MCF 10A (cell line): ENCODE measurements at regions not wholly inside any gene's neighbourhood (a gene's known extent, or its start where the extent isn't known, plus 50 kb on each side); places are given as distances from the start of the nearest gene placed in this dataset.
"Not testable (repeated sequence)": the region's sequence is repeated elsewhere in the genome, so short reads cannot be mapped to it uniquely, and the experiment has no call there.

Experiments
- BruUV-seq: library from RNA; stranded (reverse); fragments of 400-500 nt; replicated peaks from 2 replicates; lab custom pipeline; 2021; lab: Mats Ljungman, UMichigan
- CTCF ChIA-PET: fragments of 300-600 bp; sonication (Branson Sonifier 250); formaldehyde crosslinking; extraction: SDS; loops from one replicate; lab custom pipeline; 2021; ENCODE audit warnings: antibody characterized with exemption, inconsistent platforms; lab: Yijun Ruan, JAX
- POLR2A ChIA-PET: fragments of 300-600, 350-650 bp; sonication (Branson Sonifier 250); formaldehyde crosslinking; extraction: SDS; loops from one replicate; lab custom pipeline; 2020; ENCODE audit warnings: antibody characterized with exemption, inconsistent platforms; lab: Yijun Ruan, JAX
- DNase-seq: peaks from one replicate; pipeline ENCODE4 v3.0.0-alpha.2; 2018; ENCODE audit not compliant: unreplicated experiment
- H3K27ac Mint-ChIP-seq: one replicate; pipeline ENCODE4 v1.8.0; 2022; ENCODE audit warnings: mild to moderate bottlenecking, low read depth, mixed read lengths; ENCODE audit not compliant: unreplicated experiment
- H3K27me3 Mint-ChIP-seq: one replicate; pipeline ENCODE4 v1.8.0; 2022; ENCODE audit warnings: mixed read lengths; ENCODE audit not compliant: insufficient read depth, unreplicated experiment
- H3K36me3 Mint-ChIP-seq: one replicate; pipeline ENCODE4 v1.8.0; 2022; ENCODE audit warnings: mild to moderate bottlenecking, moderate library complexity, mixed read lengths; ENCODE audit not compliant: insufficient read depth, unreplicated experiment
- H3K4me1 Mint-ChIP-seq: one replicate; pipeline ENCODE4 v1.8.0; 2022; ENCODE audit warnings: mixed read lengths; ENCODE audit not compliant: insufficient read depth, unreplicated experiment
- H3K4me3 Mint-ChIP-seq: one replicate; pipeline ENCODE4 v1.8.0; 2022; ENCODE audit warnings: mild to moderate bottlenecking, moderate library complexity, mixed read lengths; ENCODE audit not compliant: unreplicated experiment
- H3K9me3 Mint-ChIP-seq: one replicate; pipeline ENCODE4 v1.8.0; 2022; ENCODE audit warnings: mixed read lengths; ENCODE audit not compliant: unreplicated experiment
- CTCF ChIP-seq: fragments of 200-600 bp; IDR thresholded peaks from one replicate; pipeline ENCODE4 v1.8.0; 2022; ENCODE audit warnings: antibody characterized with exemption, mild to moderate bottlenecking; ENCODE audit not compliant: unreplicated experiment
- intact Hi-C: fragments of 100-400 bp; cut with micrococcal nuclease; formaldehyde crosslinking; loops from 2 replicates; pipeline ENCODE4 v1.14.1; 2022

DNA sequence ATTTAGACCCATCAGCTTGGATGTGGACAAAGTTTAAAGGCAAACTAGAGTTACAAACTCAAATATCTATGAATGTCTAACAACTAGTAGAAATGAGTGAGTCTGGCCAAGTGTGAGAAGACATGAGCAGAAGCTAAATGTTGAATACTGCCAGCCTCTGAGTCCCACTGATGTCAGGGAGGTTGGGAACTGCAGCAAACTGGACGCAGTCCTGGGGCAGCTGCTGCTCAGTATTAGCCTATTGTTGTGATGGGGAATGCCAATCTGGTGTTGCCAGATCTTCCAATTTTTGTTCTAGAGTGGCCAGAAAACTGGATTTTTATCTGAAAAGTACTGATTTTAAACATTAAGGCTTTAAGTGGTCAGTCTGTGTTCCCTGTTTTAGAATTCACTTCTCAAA, 770.4 kb upstream of the STXBP6 start:
- H3K9me3 Mint-ChIP-seq = peaks cover 38% of the 10 kb centered on the region
- no peak for TF ChIP-seq CTCF

DNA sequence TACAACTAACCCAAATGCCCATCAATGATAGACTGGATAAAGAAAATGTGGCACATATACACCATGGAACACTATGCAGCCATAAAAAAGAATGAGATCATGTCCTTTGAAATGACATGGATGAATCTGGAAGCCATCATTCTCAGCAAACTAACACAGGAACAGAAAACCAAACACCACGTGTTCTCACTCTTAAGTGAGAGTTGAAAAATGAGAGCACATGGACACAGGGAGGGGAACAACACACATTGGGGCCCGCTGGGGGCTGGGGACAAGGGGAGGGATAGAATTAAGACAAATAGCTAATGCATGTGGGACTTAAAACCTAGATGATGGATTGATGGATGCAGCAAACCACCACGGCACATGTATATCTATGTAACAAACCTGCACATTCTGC, 764.7 kb upstream of the STXBP6 start:
- H3K36me3 Mint-ChIP-seq, DNase-seq, CTCF ChIA-PET, H3K4me3 Mint-ChIP-seq, POLR2A ChIA-PET, intact Hi-C loops, H3K4me1 Mint-ChIP-seq, BruUV-seq, H3K27me3 Mint-ChIP-seq, H3K27ac Mint-ChIP-seq: not testable (repeated sequence)
- H3K9me3 Mint-ChIP-seq = peaks cover 44% of the 10 kb centered on the region

More for the DNA sequence above, 770.4 kb upstream of the STXBP6 start:
- Mint-ChIP-seq H3K27me3 (no peaks in the 10 kb centered on the region), H3K36me3 (no peaks in the 10 kb centered on the region), H3K27ac (no peak overlapping the region), H3K4me3 (no peak overlapping the region), H3K4me1 (no peaks in the 10 kb centered on the region)
- no TSS peak for BruUV-seq
- CTCF ChIA-PET = interaction anchor here (1.6 kb wide), 1 partner anchor 12 kb away, joined by 5 read pairs; no protein-coding TSS in a partner anchor
- intact Hi-C loops = no loop called here
- no peak for DNase-seq
- POLR2A ChIA-PET = no interaction called here

GRCh38 chr14:25803386-25804018, 753.6 kb upstream of the STXBP6 start:
- no peak overlapping the region for H3K27ac Mint-ChIP-seq
- no peaks in the 10 kb centered on the region for H3K36me3 Mint-ChIP-seq
- no peaks in the 10 kb centered on the region for H3K4me1 Mint-ChIP-seq
- H3K27me3 Mint-ChIP-seq = no peaks in the 10 kb centered on the region
- CTCF ChIA-PET = interaction anchor here (0.9 kb wide), 1 partner anchor 22 kb away, joined by 4 read pairs; no protein-coding TSS in a partner anchor
- no peak for TF ChIP-seq CTCF
- no TSS peak for BruUV-seq
- no peak overlapping the region for H3K4me3 Mint-ChIP-seq
- intact Hi-C loops = no loop called here
- DNase-seq = no peak
- H3K9me3 Mint-ChIP-seq = peaks cover 38% of the 10 kb centered on the region
- POLR2A ChIA-PET = no interaction called here

- no peak overlapping the region for H3K27ac Mint-ChIP-seq
- H3K27me3 Mint-ChIP-seq = no peaks in the 10 kb centered on the region
- BruUV-seq = no TSS peak
- DNase-seq = no peak
- no peaks in the 10 kb centered on the region for H3K4me1 Mint-ChIP-seq
- ChIA-PET POLR2A (no interaction called here), CTCF (no interaction called here)
- TF ChIP-seq CTCF = no peak
- H3K4me3 Mint-ChIP-seq = no peak overlapping the region
- peaks cover 6% of the 10 kb centered on the region for H3K36me3 Mint-ChIP-seq
- intact Hi-C loops = no loop called here
- peaks cover 36% of the 10 kb centered on the region for H3K9me3 Mint-ChIP-seq
These were observed 750.9 kb upstream of the STXBP6 start for GRCh38 chr14:25800841-25801240.

GRCh38 chr14:25788252-25788651, 738.3 kb upstream of the STXBP6 start:
- CTCF ChIA-PET = no interaction called here
- H3K36me3 Mint-ChIP-seq = no peaks in the 10 kb centered on the region
- H3K27ac Mint-ChIP-seq = no peak overlapping the region
- H3K4me1 Mint-ChIP-seq = no peaks in the 10 kb centered on the region
- no peak for TF ChIP-seq CTCF
- no peak overlapping the region for H3K4me3 Mint-ChIP-seq
- no peak for DNase-seq
- H3K9me3 Mint-ChIP-seq = peaks cover 26% of the 10 kb centered on the region
- intact Hi-C loops = no loop called here
- no TSS peak for BruUV-seq
- no peaks in the 10 kb centered on the region for H3K27me3 Mint-ChIP-seq
- POLR2A ChIA-PET = no interaction called here
